PC-9 (cell line): ENCODE measurements at regions not wholly inside any gene's neighbourhood (a gene's known extent, or its start where the extent isn't known, plus 50 kb on each side); places are given as distances from the start of the nearest gene placed in this dataset.

ENCODE experiments used
- BruUV-seq: library from RNA; stranded (reverse); fragments of 400-500 nt; replicated peaks from 2 replicates; lab custom pipeline; 2021; lab: Mats Ljungman, UMichigan
- CTCF ChIA-PET: fragments of 300-600 bp; sonication (Branson Sonifier 250); formaldehyde crosslinking; loops from one replicate; lab custom pipeline; 2022; ENCODE audit warnings: antibody characterized with exemption; lab: Charles Lee
- POLR2A ChIA-PET: fragments of 300-600 bp; sonication (Branson Sonifier 250); formaldehyde crosslinking; loops from one replicate; lab custom pipeline; 2022; ENCODE audit warnings: antibody characterized with exemption; ENCODE audit not compliant: unreplicated experiment; lab: Charles Lee
- DNase-seq, 2 experiments: peaks; one replicate each; pipeline versions ENCODE4 v3.0.0 to v3.0.0-alpha.2; 2015 to 2022; ENCODE audit warnings: mixed read lengths in 1 of 2
- H2AFZ ChIP-seq: fragments of 200-600 bp; sonication (generic); 2 replicates; pipeline ENCODE4 v1.8.1; 2017; ENCODE audit warnings: antibody characterized with exemption
- H3F3A ChIP-seq: fragments of 200-600 bp; sonication (generic); 2 replicates; pipeline ENCODE4 v1.8.1; 2017; ENCODE audit warnings: antibody characterized with exemption, mild to moderate bottlenecking, low read depth; ENCODE audit not compliant: insufficient read depth
- H3K27ac ChIP-seq: fragments of 200-600 bp; sonication (generic); 2 replicates; pipeline ENCODE4 v1.6.1; 2016; ENCODE audit warnings: mixed run types
- H3K27me3 ChIP-seq: fragments of 200-600 bp; sonication (generic); 2 replicates; pipeline ENCODE4 v1.6.1; 2016; ENCODE audit warnings: low read depth, mixed run types; ENCODE audit not compliant: insufficient read depth
- H3K36me3 ChIP-seq: fragments of 200-600 bp; sonication (generic); 2 replicates; pipeline ENCODE4 v1.6.1; 2016; ENCODE audit warnings: low read depth, mixed run types
- H3K4me1 ChIP-seq: fragments of 200-600 bp; sonication (generic); replicated peaks from 2 replicates; pipeline ENCODE4 v1.6.1; 2016; ENCODE audit warnings: mixed run types; ENCODE audit not compliant: insufficient read depth
- H3K4me2 ChIP-seq: fragments of 200-600 bp; sonication (generic); 2 replicates; pipeline ENCODE4 v1.6.1; 2017; ENCODE audit warnings: mixed run types
- H3K4me3 ChIP-seq: fragments of 200-600 bp; sonication (generic); 2 replicates; pipeline ENCODE4 v1.6.1; 2016; ENCODE audit warnings: mixed run types
- H3K79me2 ChIP-seq: fragments of 200-600 bp; sonication (generic); 2 replicates; pipeline ENCODE4 v1.6.1; 2017; ENCODE audit warnings: low read depth, mixed run types
- H3K9me2 ChIP-seq: fragments of 200-600 bp; sonication (generic); 2 replicates; pipeline ENCODE4 v1.8.1; 2017; ENCODE audit warnings: mild to moderate bottlenecking; ENCODE audit not compliant: insufficient read depth
- H3K9me3 ChIP-seq: fragments of 200-600 bp; sonication (generic); 2 replicates; pipeline ENCODE4 v1.8.1; 2016; ENCODE audit warnings: low read depth; ENCODE audit not compliant: insufficient read depth
- H4K20me1 ChIP-seq: fragments of 200-600 bp; sonication (generic); 2 replicates; pipeline ENCODE4 v1.8.1; 2017; ENCODE audit not compliant: insufficient read depth
- CTCF ChIP-seq: fragments of 200-600 bp; sonication (generic); conservative IDR thresholded peaks from 2 replicates; pipeline ENCODE4 v1.6.1; 2017; ENCODE audit warnings: mixed run types, antibody characterized with exemption, mild to moderate bottlenecking, moderate library complexity
- EZH2 ChIP-seq: fragments of 200-600 bp; sonication (generic); IDR thresholded peaks from 2 replicates; pipeline ENCODE4 v1.8.0; 2017; ENCODE audit warnings: antibody characterized with exemption, low read depth
- intact Hi-C: fragments of 100-400 bp; cut with micrococcal nuclease; formaldehyde crosslinking; loops from one replicate; pipeline ENCODE4 v1.10.0; 2022; ENCODE audit not compliant: unreplicated experiment

GRCh38 chr4:178271386-178271785, 829.1 kb upstream of the AGA start:
- H3K4me3 ChIP-seq: no peak overlapping the region
- no peaks in the 10 kb centered on the region for H3K79me2 ChIP-seq
- ChIA-PET CTCF (no interaction called here), POLR2A (no interaction called here)
- no peaks in the 10 kb centered on the region for H3K9me3 ChIP-seq
- no peaks in the 10 kb centered on the region for H3F3A ChIP-seq
- no peak overlapping the region for H3K4me2 ChIP-seq
- TF ChIP-seq CTCF (no peak), EZH2 (no peak)
- H3K27me3 ChIP-seq: no peaks in the 10 kb centered on the region
- H4K20me1 ChIP-seq: no peaks in the 10 kb centered on the region
- H3K9me2 ChIP-seq: no peaks in the 10 kb centered on the region
- no TSS peak for BruUV-seq
- H3K4me1 ChIP-seq: no peaks in the 10 kb centered on the region
- no peak overlapping the region for H3K27ac ChIP-seq
- H2AFZ ChIP-seq: no peak overlapping the region
- no peak for DNase-seq
- H3K36me3 ChIP-seq: no peaks in the 10 kb centered on the region
- intact Hi-C loops: no loop called here

- no TSS peak for BruUV-seq
- no peaks in the 10 kb centered on the region for H3K79me2 ChIP-seq
- no peak overlapping the region for H3K4me3 ChIP-seq
- TF ChIP-seq CTCF (no peak), EZH2 (no peak)
- DNase-seq: no peak
- H3K9me3 ChIP-seq: no peaks in the 10 kb centered on the region
- intact Hi-C loops: no loop called here
- H3K27ac ChIP-seq: no peak overlapping the region
- no peaks in the 10 kb centered on the region for H3K4me1 ChIP-seq
- no peaks in the 10 kb centered on the region for H3K27me3 ChIP-seq
- H3K36me3 ChIP-seq: no peaks in the 10 kb centered on the region
- CTCF ChIA-PET: no interaction called here
- POLR2A ChIA-PET: no interaction called here
- H3K9me2 ChIP-seq: no peaks in the 10 kb centered on the region
- no peak overlapping the region for H2AFZ ChIP-seq
- H4K20me1 ChIP-seq: no peaks in the 10 kb centered on the region
- H3F3A ChIP-seq: no peaks in the 10 kb centered on the region
- H3K4me2 ChIP-seq: no peak overlapping the region
Measured at GRCh38 chr4:178273168-178273567, 830.9 kb upstream of the AGA start.

- POLR2A ChIA-PET: no interaction called here
- Histone ChIP-seq H3K27me3 (no peaks in the 10 kb centered on the region), H3K4me3 (no peak overlapping the region), H4K20me1 (no peaks in the 10 kb centered on the region), H3K36me3 (no peaks in the 10 kb centered on the region), H3F3A (no peaks in the 10 kb centered on the region), H3K4me2 (no peak overlapping the region), H3K4me1 (no peaks in the 10 kb centered on the region), H3K9me2 (no peaks in the 10 kb centered on the region), H3K9me3 (no peaks in the 10 kb centered on the region), H3K27ac (no peak overlapping the region), H3K79me2 (no peaks in the 10 kb centered on the region), H2AFZ (no peak overlapping the region)
- intact Hi-C loops: loop anchor here (1.0 kb wide), 1 partner anchor 16 kb away; no protein-coding TSS in a partner anchor
- CTCF ChIA-PET: interaction anchor here (0.6 kb wide), 1 partner anchor 16 kb away, joined by 3 read pairs; no protein-coding TSS in a partner anchor
- TF ChIP-seq CTCF: peak; percentile 29; the same call in 1 of the 2 replicates
- no peak for TF ChIP-seq EZH2
- BruUV-seq: no TSS peak
- DNase-seq: no peak
Measured at GRCh38 chr4:178275671-178276360, 833.6 kb upstream of the AGA start.
